HUDEP-2 (cell line): ENCODE measurements at regions not wholly inside any gene's neighbourhood (a gene's known extent, or its start where the extent isn't known, plus 50 kb on each side); places are given as distances from the start of the nearest gene placed in this dataset.
"Not testable (repeated sequence)": the region's sequence is repeated elsewhere in the genome, so short reads cannot be mapped to it uniquely, and the experiment has no call there.

Experiments
- DNase-seq, 76 experiments: peaks; one replicate each; lab custom pipeline; 2025; ENCODE audit not compliant: unreplicated experiment in 76 of 76; lab: John Stamatoyannopoulos, UW

- no peak for DNase-seq
Measured at GRCh38 chr13:90701264-90701663, 646.2 kb upstream of the MIR17HG start.

GRCh38 chr13:90702050-90702449 lies 645.4 kb upstream of the MIR17HG start:
- no peak for DNase-seq

DNA sequence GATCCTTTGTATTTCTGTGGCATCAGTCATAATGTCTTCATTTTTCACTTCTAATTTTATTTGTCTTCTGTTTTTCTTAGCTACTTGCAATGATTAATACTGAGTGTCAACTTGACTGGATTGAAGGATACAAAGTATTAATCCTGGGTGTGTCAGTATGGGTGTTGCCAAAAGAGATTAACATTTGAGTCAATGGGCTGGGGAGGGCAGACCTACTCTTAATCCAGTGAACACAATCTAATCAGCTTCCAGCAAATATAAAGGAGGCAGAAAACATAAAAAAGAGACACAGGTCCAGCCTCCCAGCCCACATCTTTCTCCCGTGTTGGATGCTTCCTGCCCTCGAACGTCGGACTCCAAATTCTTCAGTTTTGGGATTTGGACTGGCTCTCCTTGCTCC lies 640.9 kb upstream of the MIR17HG start:
- no peak for DNase-seq

DNA sequence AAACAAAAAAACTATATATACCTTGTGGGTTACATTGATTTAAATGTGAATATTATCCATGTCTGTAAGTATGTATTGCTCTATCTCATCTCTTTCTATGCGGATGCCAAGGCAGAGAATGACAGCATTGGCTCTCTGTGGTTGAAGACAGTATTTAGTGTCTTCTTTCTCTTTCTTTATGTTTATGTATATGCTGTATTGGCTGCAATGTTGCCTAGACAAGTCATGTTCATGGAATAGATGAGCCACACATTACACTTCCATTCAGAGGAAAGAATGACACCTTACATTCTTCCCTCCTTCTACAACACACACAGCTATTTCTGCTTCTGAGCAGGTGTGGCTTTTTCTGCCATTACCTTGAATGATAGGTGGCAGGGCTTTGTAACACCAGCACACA lies 639.4 kb upstream of the MIR17HG start:
- DNase-seq, result no peak

DNA sequence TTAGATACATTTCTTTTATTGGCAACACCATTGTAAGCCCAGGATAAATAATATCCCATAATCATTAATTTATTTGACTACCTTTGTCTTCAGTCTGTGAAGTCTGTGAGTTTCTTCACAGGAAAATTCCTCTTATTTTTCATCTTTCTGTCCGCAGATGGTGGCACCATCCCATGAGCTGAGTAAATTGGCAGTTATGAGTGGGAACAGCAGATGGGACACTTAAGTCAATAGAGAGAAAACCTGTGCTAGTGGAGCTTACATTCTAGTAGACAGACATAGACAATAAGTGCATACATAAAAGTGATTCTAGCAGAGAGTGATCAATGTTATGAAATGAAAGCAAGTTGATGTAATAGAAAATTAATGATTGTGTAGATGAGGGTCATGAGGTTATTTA lies 638.2 kb upstream of the MIR17HG start:
- no peak for DNase-seq

- no peak for DNase-seq
Measured at GRCh38 chr13:90710164-90710759, 637.2 kb upstream of the MIR17HG start.

DNA sequence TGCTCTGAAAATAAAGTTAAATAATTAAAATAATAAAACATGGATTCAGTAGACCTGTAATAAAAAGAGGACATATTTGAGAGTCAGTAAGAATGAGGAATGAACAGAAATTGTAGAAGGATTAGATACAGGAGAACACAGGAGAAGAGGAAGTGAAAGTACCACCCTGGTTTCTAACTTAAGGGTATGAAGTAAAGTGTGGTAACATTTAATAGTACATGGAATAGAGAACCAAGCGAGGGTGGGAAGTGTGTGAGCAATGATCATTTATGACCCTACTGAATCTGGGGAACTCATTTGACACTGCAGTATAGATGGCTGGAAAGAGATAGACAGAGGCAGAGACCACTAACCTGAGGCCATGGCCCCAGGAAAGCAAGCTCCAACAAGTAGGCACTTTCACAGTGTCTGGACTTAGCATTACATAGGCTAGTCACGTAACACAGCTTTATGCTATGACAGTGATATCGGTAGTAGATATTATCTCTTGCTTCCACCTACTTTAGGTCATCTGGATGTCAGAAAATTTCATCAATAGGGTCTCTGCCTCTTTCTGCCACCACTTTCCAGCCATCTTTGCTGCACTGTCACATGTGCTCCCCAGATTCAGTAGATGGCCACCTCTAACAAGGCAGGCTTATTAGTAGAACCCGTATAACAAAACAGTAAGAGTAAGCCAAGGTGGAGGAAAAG lies 633.9 kb upstream of the MIR17HG start:
- DNase-seq, result no peak

- DNase-seq, result no peak
Measured at GRCh38 chr13:90715485-90715884, 632.0 kb upstream of the MIR17HG start.

- DNase-seq, result no peak
Measured at GRCh38 chr13:90717451-90717936, 630.0 kb upstream of the MIR17HG start.

GRCh38 chr13:90719461-90719860 lies 628.0 kb upstream of the MIR17HG start:
- DNase-seq, result no peak

GRCh38 chr13:90721937-90722336 lies 625.5 kb upstream of the MIR17HG start:
- DNase-seq, result no peak

- no peak for DNase-seq
Measured at GRCh38 chr13:90723381-90723780, 624.1 kb upstream of the MIR17HG start.

DNA sequence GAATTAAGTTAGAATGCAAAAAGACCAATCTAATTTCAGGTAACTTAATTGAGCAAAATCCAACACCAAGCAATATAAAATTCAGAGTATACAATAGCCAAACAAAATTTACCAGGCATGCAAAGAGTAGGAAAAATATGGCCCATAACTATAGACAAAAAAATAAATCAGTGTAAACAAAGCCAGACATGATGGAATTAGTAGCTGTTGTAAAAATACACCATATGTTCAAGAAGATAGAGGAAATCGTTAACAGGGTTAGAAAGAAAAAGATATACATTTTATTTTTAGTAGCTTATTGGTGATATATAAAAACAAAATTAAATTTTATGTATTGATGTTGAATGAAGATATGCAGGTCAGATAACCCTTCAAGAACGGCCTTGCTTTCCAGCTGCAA lies 621.1 kb upstream of the MIR17HG start:
- no peak for DNase-seq

DNA sequence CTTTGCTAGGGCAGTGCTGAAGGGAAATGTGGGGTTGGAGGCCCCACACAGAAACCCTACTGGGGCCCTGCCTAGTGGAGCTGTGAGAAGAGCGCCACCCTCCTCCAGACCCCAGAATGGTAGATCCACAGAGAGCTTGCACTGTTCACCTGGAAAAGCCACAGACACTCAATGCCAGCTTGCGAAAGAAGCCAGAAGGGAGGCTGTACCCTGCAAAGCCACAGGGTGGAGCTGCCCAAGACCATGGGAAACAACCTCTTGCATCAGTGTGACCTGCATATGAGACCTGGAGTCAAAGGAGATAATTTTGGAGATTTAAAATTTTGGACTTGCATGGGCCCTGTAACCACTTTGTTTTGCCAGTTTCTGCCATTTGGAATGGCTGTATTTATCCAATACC lies 615.4 kb upstream of the MIR17HG start:
- DNase-seq, result no peak

DNA sequence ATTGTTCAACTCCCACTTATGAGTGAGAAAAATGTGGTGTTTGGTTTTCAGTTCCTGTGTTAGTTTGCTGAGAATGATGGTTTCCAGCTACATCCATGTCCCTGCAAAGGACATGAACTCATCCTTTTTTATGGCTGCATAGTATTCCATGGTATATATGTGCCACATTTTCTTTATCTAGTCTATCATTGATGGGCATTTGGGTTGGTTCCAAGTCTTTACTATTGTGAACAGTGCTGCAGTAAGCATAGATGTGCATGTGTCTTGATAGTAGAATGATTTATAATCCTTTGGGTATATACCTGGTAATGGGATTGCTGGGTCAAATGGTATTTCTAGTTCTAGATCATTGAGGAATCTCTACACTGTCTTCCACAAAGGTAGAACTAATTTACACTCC lies 613.0 kb upstream of the MIR17HG start:
- not testable (repeated sequence) for DNase-seq

- DNase-seq, result no peak
Measured at GRCh38 chr13:90738881-90739280, 608.6 kb upstream of the MIR17HG start.

DNA sequence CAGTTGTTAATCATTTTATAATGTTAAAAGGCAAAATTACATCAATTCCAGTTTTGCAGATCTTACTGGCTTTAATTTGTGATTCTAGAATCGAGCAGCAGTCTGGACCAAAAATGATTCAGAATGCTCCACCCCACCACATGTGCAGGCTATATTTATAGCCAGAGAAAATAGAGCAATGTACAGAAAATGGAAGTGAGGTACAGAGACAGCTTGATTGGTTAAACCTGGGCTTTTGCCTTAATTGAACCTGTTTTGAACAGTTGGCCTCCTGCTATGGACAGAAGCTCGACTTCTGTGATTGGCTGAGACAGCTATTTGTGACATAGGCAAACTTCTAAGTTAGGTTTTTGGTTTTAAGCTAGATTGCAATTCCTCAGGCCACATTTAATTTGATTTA lies 607.4 kb upstream of the MIR17HG start:
- no peak for DNase-seq

DNA sequence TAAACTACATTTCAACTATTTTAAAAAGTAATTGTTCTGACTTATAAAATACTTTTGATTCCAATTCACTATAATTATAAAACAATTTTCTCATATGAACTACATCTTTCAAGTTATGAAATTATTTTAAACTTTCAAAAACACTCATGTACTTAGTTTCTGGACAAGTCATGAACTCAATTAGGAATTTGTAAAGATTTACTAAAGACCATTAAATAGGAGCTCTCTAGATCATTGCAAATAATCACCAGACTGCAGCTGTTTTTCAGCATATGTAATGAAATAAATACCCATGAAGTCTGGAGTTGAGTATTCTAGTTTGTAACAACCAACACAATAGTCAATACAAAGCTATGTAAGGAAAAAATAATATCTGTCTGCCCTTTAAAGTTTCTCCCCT lies 605.1 kb upstream of the MIR17HG start:
- no peak for DNase-seq

- no peak for DNase-seq
Measured at GRCh38 chr13:90746230-90746629, 601.3 kb upstream of the MIR17HG start.

- DNase-seq, result no peak
Measured at GRCh38 chr13:90750021-90750420, 597.5 kb upstream of the MIR17HG start.

DNA sequence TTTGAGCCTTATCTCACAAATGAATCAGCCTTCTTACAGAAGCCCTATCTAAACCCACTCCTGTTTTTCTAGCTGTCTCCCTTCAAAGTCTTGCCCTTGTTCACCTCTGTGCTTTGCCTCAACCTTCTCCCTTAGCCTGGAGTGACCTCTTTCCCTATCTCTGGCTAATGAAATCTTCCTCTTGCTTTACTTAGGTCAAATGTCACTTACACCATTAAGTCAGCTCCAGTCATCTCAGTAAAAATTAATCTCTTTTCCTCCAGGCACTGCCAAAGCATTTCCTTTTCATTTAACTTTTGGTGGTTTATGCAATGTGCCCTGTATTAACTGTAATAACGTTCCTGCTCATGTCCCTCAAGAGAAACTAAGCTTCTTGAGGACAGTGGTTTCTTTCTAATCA lies 596.5 kb upstream of the MIR17HG start:
- no peak for DNase-seq

DNA sequence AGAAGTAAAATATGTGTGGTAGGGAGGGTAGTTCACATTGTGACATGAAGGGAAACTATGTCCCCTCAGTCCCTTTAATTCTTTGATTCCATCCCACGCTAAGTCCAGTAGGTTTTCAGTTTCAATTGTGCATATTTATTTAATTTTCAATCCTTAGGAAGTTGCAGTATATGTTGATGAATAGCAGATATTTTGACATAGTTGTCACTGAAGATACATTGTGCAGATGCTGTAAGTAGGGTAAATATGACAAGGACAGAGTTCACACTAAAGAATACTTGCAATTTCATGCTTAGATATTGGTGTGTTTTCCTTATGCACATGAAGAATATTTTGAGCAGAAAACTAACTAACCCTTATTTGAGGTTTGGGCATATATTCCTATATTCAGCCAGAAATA lies 595.4 kb upstream of the MIR17HG start:
- DNase-seq, result no peak
